Left ventricle myocardium inferior (tissue), 1 donor: ENCODE measurements at regions not wholly inside any gene's neighbourhood (a gene's known extent, or its start where the extent isn't known, plus 50 kb on each side); places are given as distances from the start of the nearest gene placed in this dataset.

ENCODE experiments used
- DNase-seq: peaks from one replicate; pipeline ENCODE4 v3.0.0-alpha.2; 2020
- H3K27ac ChIP-seq: fragments of 200-600 bp; replicated peaks from 2 replicates; pipeline ENCODE4 v1.8.0; 2021
- H3K27me3 ChIP-seq: fragments of 200-600 bp; 2 replicates; pipeline ENCODE4 v1.8.0; 2021; ENCODE audit warnings: low read depth
- H3K36me3 ChIP-seq: fragments of 200-600 bp; 2 replicates; pipeline ENCODE4 v1.8.0; 2021
- H3K4me1 ChIP-seq: fragments of 200-600 bp; 2 replicates; pipeline ENCODE4 v1.8.0; 2021
- H3K4me3 ChIP-seq: fragments of 200-600 bp; 2 replicates; pipeline ENCODE4 v1.8.0; 2021; ENCODE audit warnings: mild to moderate bottlenecking, moderate library complexity
- H3K9me3 ChIP-seq: fragments of 200-600 bp; replicated peaks from 2 replicates; pipeline ENCODE4 v1.8.0; 2021
- CTCF ChIP-seq: fragments of 200-600 bp; IDR thresholded peaks from 2 replicates; pipeline ENCODE4 v1.8.0; 2021; ENCODE audit warnings: antibody characterized with exemption, mild to moderate bottlenecking, borderline replicate concordance
- intact Hi-C: fragments of 100-400 bp; cut with micrococcal nuclease; formaldehyde crosslinking; loops from one replicate; pipeline ENCODE4 v1.11.0; 2022
- donor health status: DM: no; HTN: yes; CAD: no; lungs with severe emphysema.

GRCh38 chr5:40221796-40222195, 457.9 kb upstream of the PTGER4 start:
- no peak overlapping the region for H3K4me3 ChIP-seq
- intact Hi-C loops: no loop called here
- no peak for TF ChIP-seq CTCF

DNA sequence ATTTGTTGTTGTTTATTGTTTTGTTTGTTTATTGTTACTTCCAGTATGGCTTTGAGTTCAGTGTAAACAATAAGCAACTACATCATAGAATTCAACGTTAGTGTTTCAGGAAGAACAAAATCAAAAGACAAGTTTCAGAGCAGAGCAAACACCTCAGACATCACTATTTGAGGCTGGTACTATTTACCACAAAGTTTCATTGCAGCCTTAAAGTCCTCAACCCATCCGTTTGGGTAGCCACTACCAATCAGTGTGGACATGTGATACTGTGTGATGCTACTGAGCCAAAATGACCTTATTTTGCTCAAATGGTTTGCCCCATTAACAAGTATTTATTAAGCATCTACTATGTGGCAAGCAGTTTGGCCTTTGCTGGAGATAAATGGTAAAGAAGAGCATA, 458.5 kb upstream of the PTGER4 start:
- Histone ChIP-seq H3K27ac (no peak overlapping the region), H3K27me3 (no peaks in the 10 kb centered on the region), H3K4me3 (no peak overlapping the region), H3K4me1 (peaks cover 5% of the 10 kb centered on the region), H3K36me3 (no peaks in the 10 kb centered on the region), H3K9me3 (no peaks in the 10 kb centered on the region)
- no peak for TF ChIP-seq CTCF
- intact Hi-C loops: no loop called here
- no peak for DNase-seq

More at GRCh38 chr5:40221796-40222195, 457.9 kb upstream of the PTGER4 start:
- Histone ChIP-seq H3K36me3 (no peaks in the 10 kb centered on the region), H3K27me3 (no peaks in the 10 kb centered on the region), H3K9me3 (no peaks in the 10 kb centered on the region), H3K27ac (no peak overlapping the region), H3K4me1 (peaks cover 5% of the 10 kb centered on the region)
- DNase-seq: no peak

GRCh38 chr5:40220260-40220659, 459.5 kb upstream of the PTGER4 start:
- no peak overlapping the region for H3K4me3 ChIP-seq

DNA sequence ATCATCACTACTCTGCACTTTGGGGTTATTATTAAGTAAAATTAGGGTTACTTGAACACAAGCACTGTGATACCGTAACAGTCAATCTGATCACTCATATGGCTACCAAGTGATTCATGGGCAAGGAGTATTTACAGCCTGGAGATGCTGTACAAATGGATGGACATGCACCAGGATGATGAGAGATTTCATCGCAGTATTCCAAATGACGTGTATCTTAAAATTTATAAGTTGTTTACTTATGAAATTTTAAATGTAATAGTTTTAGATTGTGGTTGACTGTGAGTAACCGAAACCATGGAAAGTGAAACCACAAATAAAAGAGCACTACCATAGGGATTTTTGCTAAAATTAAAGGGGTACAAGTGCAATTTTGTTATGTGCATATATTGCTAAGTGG, 462.2 kb upstream of the PTGER4 start:
- no peak for TF ChIP-seq CTCF
- intact Hi-C loops: no loop called here
- DNase-seq: no peak
- Histone ChIP-seq H3K27ac (no peak overlapping the region), H3K36me3 (no peaks in the 10 kb centered on the region), H3K27me3 (no peaks in the 10 kb centered on the region), H3K4me1 (peaks cover 5% of the 10 kb centered on the region), H3K4me3 (no peak overlapping the region), H3K9me3 (no peaks in the 10 kb centered on the region)

More at GRCh38 chr5:40220260-40220659, 459.5 kb upstream of the PTGER4 start:
- Histone ChIP-seq H3K36me3 (no peaks in the 10 kb centered on the region), H3K4me1 (peaks cover 5% of the 10 kb centered on the region), H3K27ac (no peak overlapping the region), H3K27me3 (no peaks in the 10 kb centered on the region), H3K9me3 (no peaks in the 10 kb centered on the region)
- intact Hi-C loops: no loop called here
- TF ChIP-seq CTCF: no peak
- DNase-seq: no peak

GRCh38 chr5:40210694-40211093, 469.0 kb upstream of the PTGER4 start:
- Histone ChIP-seq H3K9me3 (no peaks in the 10 kb centered on the region), H3K27me3 (no peaks in the 10 kb centered on the region), H3K4me3 (no peak overlapping the region), H3K4me1 (no peaks in the 10 kb centered on the region), H3K27ac (no peak overlapping the region), H3K36me3 (no peaks in the 10 kb centered on the region)
- TF ChIP-seq CTCF: no peak
- intact Hi-C loops: no loop called here
- no peak for DNase-seq

- Histone ChIP-seq H3K4me1 (peaks cover 17% of the 10 kb centered on the region), H3K36me3 (no peaks in the 10 kb centered on the region), H3K4me3 (no peak overlapping the region), H3K27me3 (no peaks in the 10 kb centered on the region), H3K27ac (no peak overlapping the region), H3K9me3 (peaks cover 7% of the 10 kb centered on the region)
- intact Hi-C loops: no loop called here
- DNase-seq: no peak
- no peak for TF ChIP-seq CTCF
These were observed 473.7 kb upstream of the PTGER4 start for GRCh38 chr5:40206030-40206429.
